Large intestine (tissue), 3 donors: ENCODE measurements at regions not wholly inside any gene's neighbourhood (a gene's known extent, or its start where the extent isn't known, plus 50 kb on each side); places are given as distances from the start of the nearest gene placed in this dataset.
"Not testable (repeated sequence)": the region's sequence is repeated elsewhere in the genome, so short reads cannot be mapped to it uniquely, and the experiment has no call there.

ENCODE experiments used
- DNase-seq, 2 donors: peaks; one replicate each; pipeline versions ENCODE4 v3.0.0 to v3.0.0-alpha.2; 2013
- H3K27ac ChIP-seq: one replicate; pipeline ENCODE4 v1.5.1; 2013; ENCODE audit warnings: low read length
- H3K27me3 ChIP-seq: 2 replicates; pipeline ENCODE4 v1.6.1; 2013; ENCODE audit warnings: low read length; ENCODE audit not compliant: control insufficient read depth, insufficient read depth
- H3K36me3 ChIP-seq: 2 replicates; pipeline ENCODE4 v1.6.1; 2013; ENCODE audit warnings: low read length; ENCODE audit not compliant: control insufficient read depth, insufficient read depth
- H3K4me1 ChIP-seq: one replicate; pipeline ENCODE4 v1.6.1; 2013; ENCODE audit warnings: low read length; ENCODE audit not compliant: control insufficient read depth, insufficient read depth
- H3K4me3 ChIP-seq: one replicate; pipeline ENCODE4 v1.5.1; 2013; ENCODE audit warnings: low read length
- H3K9me3 ChIP-seq: one replicate; pipeline ENCODE4 v1.6.1; 2013; ENCODE audit warnings: mild to moderate bottlenecking, low read depth, low read length, moderate library complexity; ENCODE audit not compliant: control insufficient read depth
- WGBS: methylation state at CpG from one replicate; pipeline ENCODE4 v1.1.5; 2013; ENCODE audit warnings: low lambda C conversion rate; ENCODE audit not compliant: insufficient coverage; 5-methylcytosine and 5-hydroxymethylcytosine counted together

- H3K4me1 ChIP-seq: peaks cover 13% of the 10 kb centered on the region
- peaks cover 10% of the 10 kb centered on the region for H3K27me3 ChIP-seq
- no peaks in the 10 kb centered on the region for H3K9me3 ChIP-seq
- no peaks in the 10 kb centered on the region for H3K36me3 ChIP-seq
- no peak overlapping the region for H3K4me3 ChIP-seq
- H3K27ac ChIP-seq: peak overlapping the region; percentile 66
- peak in 1 of 2 donors; percentile 27 for DNase-seq
Observed at GRCh38 chr2:143933946-143934569, 585.9 kb downstream of the ZEB2 start.

- WGBS: no CpG with 5 or more reads among the region's 2 CpGs
- H3K27me3 ChIP-seq: no peaks in the 10 kb centered on the region
- no peaks in the 10 kb centered on the region for H3K36me3 ChIP-seq
- no peak for DNase-seq
- H3K9me3 ChIP-seq: no peaks in the 10 kb centered on the region
- peaks cover 20% of the 10 kb centered on the region for H3K4me1 ChIP-seq
- no peak overlapping the region for H3K4me3 ChIP-seq
- no peak overlapping the region for H3K27ac ChIP-seq
Observed at GRCh38 chr2:143930891-143931290, 589.0 kb downstream of the ZEB2 start.

- no peak overlapping the region for H3K4me3 ChIP-seq
- no peaks in the 10 kb centered on the region for H3K27me3 ChIP-seq
- H3K27ac ChIP-seq: no peak overlapping the region
- WGBS: no CpG with 5 or more reads among the region's 1 CpG
- peaks cover 11% of the 10 kb centered on the region for H3K4me1 ChIP-seq
- no peaks in the 10 kb centered on the region for H3K9me3 ChIP-seq
- no peaks in the 10 kb centered on the region for H3K36me3 ChIP-seq
- no peak for DNase-seq
Observed at GRCh38 chr2:143928613-143929012, 591.3 kb downstream of the ZEB2 start.

GRCh38 chr2:143928184-143928583 lies 591.7 kb downstream of the ZEB2 start:
- no peaks in the 10 kb centered on the region for H3K36me3 ChIP-seq
- no peak overlapping the region for H3K27ac ChIP-seq
- no peaks in the 10 kb centered on the region for H3K9me3 ChIP-seq
- H3K27me3 ChIP-seq: no peaks in the 10 kb centered on the region
- no peak overlapping the region for H3K4me3 ChIP-seq
- no peak for DNase-seq
- peaks cover 9% of the 10 kb centered on the region for H3K4me1 ChIP-seq
- 100% methylated on average over 1 of the region's 1 CpG for WGBS

- no peak overlapping the region for H3K4me3 ChIP-seq
- H3K9me3 ChIP-seq: peaks cover 3% of the 10 kb centered on the region
- peaks cover 9% of the 10 kb centered on the region for H3K4me1 ChIP-seq
- no peaks in the 10 kb centered on the region for H3K27me3 ChIP-seq
- no peaks in the 10 kb centered on the region for H3K36me3 ChIP-seq
- 81% methylated on average over 2 of the region's 4 CpGs for WGBS
- peak overlapping the region; percentile 37 for H3K27ac ChIP-seq
- DNase-seq: peak; percentile 79 to 86
Observed at GRCh38 chr2:143926736-143927135, 593.2 kb downstream of the ZEB2 start.

GRCh38 chr2:143922261-143922830 lies 597.6 kb downstream of the ZEB2 start:
- H3K4me3 ChIP-seq, H3K27me3 ChIP-seq, H3K27ac ChIP-seq, H3K4me1 ChIP-seq, H3K9me3 ChIP-seq, DNase-seq, H3K36me3 ChIP-seq: not testable (repeated sequence)
- WGBS: no CpG with 5 or more reads among the region's 42 CpGs

- Histone ChIP-seq H3K36me3 (no peaks in the 10 kb centered on the region), H3K27me3 (no peaks in the 10 kb centered on the region), H3K4me3 (no peak overlapping the region), H3K27ac (no peak overlapping the region), H3K9me3 (peaks cover 6% of the 10 kb centered on the region), H3K4me1 (no peaks in the 10 kb centered on the region)
- DNase-seq: no peak
- WGBS: no CpG with 5 or more reads among the region's 1 CpG
Observed at GRCh38 chr2:143918465-143918989, 601.4 kb downstream of the ZEB2 start.

GRCh38 chr2:143916781-143917180 lies 603.1 kb downstream of the ZEB2 start:
- H3K27ac ChIP-seq: no peak overlapping the region
- no peak overlapping the region for H3K4me3 ChIP-seq
- H3K9me3 ChIP-seq: peaks cover 3% of the 10 kb centered on the region
- no peaks in the 10 kb centered on the region for H3K27me3 ChIP-seq
- no peaks in the 10 kb centered on the region for H3K36me3 ChIP-seq
- H3K4me1 ChIP-seq: no peaks in the 10 kb centered on the region
- DNase-seq: no peak

- no peak overlapping the region for H3K4me3 ChIP-seq
- no peak overlapping the region for H3K27ac ChIP-seq
- no peaks in the 10 kb centered on the region for H3K36me3 ChIP-seq
- peak; percentile 24 to 37 for DNase-seq
- H3K9me3 ChIP-seq: no peaks in the 10 kb centered on the region
- no peaks in the 10 kb centered on the region for H3K4me1 ChIP-seq
- 10% methylated on average over 1 of the region's 13 CpGs for WGBS
- no peaks in the 10 kb centered on the region for H3K27me3 ChIP-seq
Observed at GRCh38 chr2:143909577-143910353, 610.2 kb downstream of the ZEB2 start.

GRCh38 chr2:143908843-143909242 lies 611.1 kb downstream of the ZEB2 start:
- no peaks in the 10 kb centered on the region for H3K36me3 ChIP-seq
- no peak for DNase-seq
- no peak overlapping the region for H3K4me3 ChIP-seq
- no peaks in the 10 kb centered on the region for H3K4me1 ChIP-seq
- no peaks in the 10 kb centered on the region for H3K9me3 ChIP-seq
- H3K27me3 ChIP-seq: no peaks in the 10 kb centered on the region
- no peak overlapping the region for H3K27ac ChIP-seq
- 100% methylated on average over 1 of the region's 7 CpGs for WGBS
